ENCODE measurements at regions not wholly inside any gene's neighbourhood (a gene's known extent, or its start where the extent isn't known, plus 50 kb on each side); places are given as distances from the start of the nearest gene placed in this dataset.

DNA sequence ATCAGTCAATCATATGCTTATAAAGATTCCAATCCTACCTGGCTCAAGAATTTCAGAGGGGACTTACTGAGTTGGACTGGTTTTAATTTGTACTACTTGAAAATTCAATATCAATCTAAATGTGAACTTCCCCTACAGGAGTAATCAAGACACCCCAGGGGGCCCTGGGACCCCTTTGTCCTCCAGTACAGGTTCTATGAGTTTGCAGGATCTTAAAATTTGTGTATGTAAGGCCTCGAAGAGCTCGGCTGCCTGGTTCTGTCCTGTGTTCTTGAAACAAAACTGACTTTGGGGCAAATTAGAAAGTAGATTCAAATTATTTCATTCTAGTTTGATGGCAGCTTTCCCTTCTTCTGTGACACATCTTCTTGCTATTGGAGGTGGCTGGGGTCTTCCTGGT, 261.3 kb downstream of the KCNRG start:
- Histone ChIP-seq H3K36me3 (replicated peaks in 1 of 2; ENCODE audit: insufficient read depth in 1 of 2, low read depth in 2 of 2) (no peaks in the 10 kb centered on the region), H3K27ac (no peak overlapping the region), H3K9me3 (peaks cover 0 to 10% (median 0%) of the 10 kb centered on the region in 3 donors), H3K4me3 (no peak overlapping the region), H3K27me3 (no peaks in the 10 kb centered on the region), H3K4me1 (no peaks in the 10 kb centered on the region)
- no peak for DNase-seq
- no peak for ATAC-seq
- 96 to 100% methylated on average over 2 of the region's 2 CpGs for WGBS, 2 donors
- intact Hi-C loops (cut with DNase I), result no loop called here
- no peak for TF ChIP-seq POLR2A (IDR thresholded peaks at IDR 0.05)
- TF ChIP-seq, protein P1, sequence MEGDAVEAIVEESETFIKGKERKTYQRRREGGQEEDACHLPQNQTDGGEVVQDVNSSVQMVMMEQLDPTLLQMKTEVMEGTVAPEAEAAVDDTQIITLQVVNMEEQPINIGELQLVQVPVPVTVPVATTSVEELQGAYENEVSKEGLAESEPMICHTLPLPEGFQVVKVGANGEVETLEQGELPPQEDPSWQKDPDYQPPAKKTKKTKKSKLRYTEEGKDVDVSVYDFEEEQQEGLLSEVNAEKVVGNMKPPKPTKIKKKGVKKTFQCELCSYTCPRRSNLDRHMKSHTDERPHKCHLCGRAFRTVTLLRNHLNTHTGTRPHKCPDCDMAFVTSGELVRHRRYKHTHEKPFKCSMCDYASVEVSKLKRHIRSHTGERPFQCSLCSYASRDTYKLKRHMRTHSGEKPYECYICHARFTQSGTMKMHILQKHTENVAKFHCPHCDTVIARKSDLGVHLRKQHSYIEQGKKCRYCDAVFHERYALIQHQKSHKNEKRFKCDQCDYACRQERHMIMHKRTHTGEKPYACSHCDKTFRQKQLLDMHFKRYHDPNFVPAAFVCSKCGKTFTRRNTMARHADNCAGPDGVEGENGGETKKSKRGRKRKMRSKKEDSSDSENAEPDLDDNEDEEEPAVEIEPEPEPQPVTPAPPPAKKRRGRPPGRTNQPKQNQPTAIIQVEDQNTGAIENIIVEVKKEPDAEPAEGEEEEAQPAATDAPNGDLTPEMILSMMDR (IDR thresholded peaks at IDR 0.05), result no peak

DNA sequence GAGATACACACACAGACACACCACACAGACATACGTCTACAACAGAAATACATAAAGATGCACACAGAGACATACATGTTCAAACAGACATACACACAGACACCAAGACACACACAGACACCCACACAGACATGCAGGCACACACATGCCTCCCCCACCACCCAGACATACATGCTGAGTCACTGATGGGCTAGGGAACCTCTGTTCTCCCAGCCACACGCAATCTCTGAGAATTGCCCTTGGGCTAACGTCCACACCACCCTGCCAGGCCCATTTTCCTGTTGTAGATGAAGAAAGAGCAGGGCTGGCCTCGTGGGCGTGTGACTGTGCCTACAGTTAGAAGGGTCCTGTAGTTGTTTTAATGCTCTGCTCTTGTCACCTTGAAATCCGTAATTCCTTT, 261.9 kb downstream of the KCNRG start:
- 79 to 87% methylated on average over 6 of the region's 6 CpGs for WGBS, 2 donors
- intact Hi-C loops (cut with DNase I), result no loop called here
- TF ChIP-seq, protein P1 (IDR thresholded peaks at IDR 0.05), result no peak
- TF ChIP-seq POLR2A (IDR thresholded peaks at IDR 0.05), result no peak
- Histone ChIP-seq H3K4me3 (no peak overlapping the region), H3K9me3 (peaks cover 0 to 10% (median 0%) of the 10 kb centered on the region in 3 donors), H3K27ac (no peak overlapping the region), H3K36me3 (replicated peaks in 1 of 2; ENCODE audit: insufficient read depth in 1 of 2, low read depth in 2 of 2) (no peaks in the 10 kb centered on the region), H3K27me3 (no peaks in the 10 kb centered on the region), H3K4me1 (no peaks in the 10 kb centered on the region)
- no peak for ATAC-seq
- DNase-seq, result no peak

DNA sequence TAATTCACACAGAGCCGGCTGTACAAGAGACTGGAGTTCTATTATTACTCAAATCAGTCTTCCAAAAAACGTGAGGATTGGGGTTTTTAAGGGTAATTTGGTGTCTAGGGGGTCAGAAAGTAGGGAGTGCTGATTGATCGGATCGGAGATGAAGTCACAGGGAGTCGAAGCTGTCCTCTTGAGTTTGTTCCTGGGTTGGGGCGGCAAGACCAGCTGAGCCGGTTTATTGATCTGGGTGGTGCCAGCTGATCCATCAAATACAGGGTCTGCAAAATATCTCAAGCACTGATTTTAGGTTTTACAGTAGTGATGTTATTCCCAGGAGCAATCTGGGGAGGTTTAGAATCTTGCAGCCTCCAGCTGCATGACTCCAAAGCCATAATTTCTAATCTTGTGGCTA, 262.7 kb downstream of the KCNRG start:
- Histone ChIP-seq H3K4me3 (no peak overlapping the region), H3K4me1 (no peaks in the 10 kb centered on the region), H3K27ac (no peak overlapping the region), H3K27me3 (no peaks in the 10 kb centered on the region), H3K36me3 (replicated peaks in 1 of 2; ENCODE audit: insufficient read depth in 1 of 2, low read depth in 2 of 2) (no peaks in the 10 kb centered on the region), H3K9me3 (peaks cover 0 to 10% (median 0%) of the 10 kb centered on the region in 3 donors)
- TF ChIP-seq, protein P1 (IDR thresholded peaks at IDR 0.05), result no peak
- no peak for TF ChIP-seq POLR2A (IDR thresholded peaks at IDR 0.05)
- DNase-seq, result no peak
- 53 to 57% methylated on average over 7 of the region's 7 CpGs for WGBS, 2 donors
- ATAC-seq, result no peak
- intact Hi-C loops (cut with DNase I), result no loop called here

- H3K4me3 ChIP-seq, result no peak overlapping the region
- no peak for ATAC-seq
- H3K27ac ChIP-seq, result no peak overlapping the region
- peaks cover 0 to 10% (median 0%) of the 10 kb centered on the region in 3 donors for H3K9me3 ChIP-seq
- intact Hi-C loops (cut with DNase I), result no loop called here
- WGBS, 2 donors, result 75 to 89% methylated on average over 4 of the region's 4 CpGs
- H3K36me3 ChIP-seq (replicated peaks in 1 of 2; ENCODE audit: insufficient read depth in 1 of 2, low read depth in 2 of 2), result no peaks in the 10 kb centered on the region
- no peaks in the 10 kb centered on the region for H3K4me1 ChIP-seq
- DNase-seq, result no peak
- no peaks in the 10 kb centered on the region for H3K27me3 ChIP-seq
- no peak for TF ChIP-seq POLR2A (IDR thresholded peaks at IDR 0.05)
- TF ChIP-seq, protein P1 (IDR thresholded peaks at IDR 0.05), result no peak
Observed at GRCh38 chr13:50280441-50280937, 265.2 kb downstream of the KCNRG start.

DNA sequence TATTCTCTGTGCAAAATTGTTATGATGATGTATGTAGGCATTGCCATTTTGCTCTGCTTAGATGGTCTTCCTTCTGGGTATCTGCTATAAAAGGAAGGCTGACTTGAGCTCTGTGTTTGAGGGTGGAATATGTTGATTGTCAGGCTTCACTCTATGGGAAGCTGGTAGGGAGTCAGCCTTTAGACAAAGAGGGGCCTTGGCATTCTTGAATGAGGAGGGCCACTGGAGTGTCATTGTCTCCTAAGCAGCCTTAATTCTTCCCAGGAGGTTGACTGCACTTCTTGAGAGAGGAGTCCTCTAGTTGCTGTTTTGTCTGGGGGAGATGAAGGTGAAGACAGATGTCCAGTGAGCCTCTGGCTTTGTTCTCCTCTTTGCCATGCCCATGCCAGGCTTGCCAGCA, 266.8 kb downstream of the KCNRG start:
- DNase-seq, result no peak
- Histone ChIP-seq H3K4me3 (no peak overlapping the region), H3K27me3 (no peaks in the 10 kb centered on the region), H3K27ac (no peak overlapping the region), H3K4me1 (no peaks in the 10 kb centered on the region), H3K36me3 (replicated peaks in 1 of 2; ENCODE audit: insufficient read depth in 1 of 2, low read depth in 2 of 2) (no peaks in the 10 kb centered on the region), H3K9me3 (peaks cover 0 to 8% (median 0%) of the 10 kb centered on the region in 3 donors)
- TF ChIP-seq POLR2A (IDR thresholded peaks at IDR 0.05), result no peak
- TF ChIP-seq, protein P1 (IDR thresholded peaks at IDR 0.05), result no peak
- ATAC-seq, result no peak
- intact Hi-C loops (cut with DNase I), result no loop called here

Measured in body of pancreas (tissue), 4 donors.